Adipocyte (in vitro differentiated cells): ENCODE measurements at regions not wholly inside any gene's neighbourhood (a gene's known extent, or its start where the extent isn't known, plus 50 kb on each side); places are given as distances from the start of the nearest gene placed in this dataset.
A peak's percentile ranks its signal among the peaks of the same experiment; 100 is the strongest.
"Not testable (repeated sequence)": the region's sequence is repeated elsewhere in the genome, so short reads cannot be mapped to it uniquely, and the experiment has no call there.

ENCODE experiments used
- DNase-seq: peaks from one replicate; pipeline ENCODE4 v3.0.0-alpha.2; 2015; ENCODE audit warnings: low read depth
- H3K27me3 ChIP-seq: replicated peaks from 2 replicates; pipeline ENCODE4 v1.7.0; 2013; ENCODE audit warnings: mild to moderate bottlenecking, low read length, moderate library complexity; ENCODE audit not compliant: control insufficient read depth, insufficient read depth
- H3K36me3 ChIP-seq: 2 replicates; pipeline ENCODE4 v1.7.0; 2013; ENCODE audit warnings: low read length, mild to moderate bottlenecking, moderate library complexity; ENCODE audit not compliant: control insufficient read depth, insufficient read depth, severe bottlenecking
- H3K4me1 ChIP-seq: 2 replicates; pipeline ENCODE4 v1.7.0; 2013; ENCODE audit warnings: mild to moderate bottlenecking, low read length, moderate library complexity; ENCODE audit not compliant: control insufficient read depth, insufficient read depth
- H3K4me3 ChIP-seq: 2 replicates; pipeline ENCODE4 v1.7.0; 2013; ENCODE audit warnings: mild to moderate bottlenecking, low read length, moderate library complexity
- H3K9ac ChIP-seq: 2 replicates; pipeline ENCODE4 v1.7.0; 2013; ENCODE audit warnings: mild to moderate bottlenecking, low read length, moderate library complexity
- H3K9me3 ChIP-seq: 2 replicates; pipeline ENCODE4 v1.7.0; 2013; ENCODE audit warnings: mild to moderate bottlenecking, low read length, moderate library complexity; ENCODE audit not compliant: control insufficient read depth

DNA sequence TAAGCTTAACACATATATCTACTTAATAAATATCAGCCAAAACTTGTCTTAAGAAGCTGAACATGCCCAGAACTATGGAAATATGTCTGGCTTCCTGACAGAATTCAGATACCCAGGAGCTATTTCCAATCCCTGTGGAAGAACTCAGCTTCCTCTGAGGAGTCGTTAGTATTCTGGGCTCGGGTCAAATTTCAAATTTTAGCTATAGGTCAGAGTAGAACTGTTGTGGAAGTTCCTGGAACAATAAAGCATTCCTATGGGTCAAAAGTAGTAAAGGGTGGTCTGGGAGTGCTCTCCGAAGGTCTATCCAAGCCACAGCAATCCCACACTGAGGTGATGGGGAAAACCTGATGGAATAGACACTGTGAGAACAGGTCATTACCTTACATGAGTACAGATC lies 342.7 kb upstream of the CHST9 start:
- no peaks in the 10 kb centered on the region for H3K4me1 ChIP-seq
- H3K9ac ChIP-seq = no peak overlapping the region
- H3K9me3 ChIP-seq = peaks cover 6% of the 10 kb centered on the region
- no peaks in the 10 kb centered on the region for H3K36me3 ChIP-seq
- no peaks in the 10 kb centered on the region for H3K27me3 ChIP-seq
- DNase-seq = no peak
- H3K4me3 ChIP-seq = no peak overlapping the region

DNA sequence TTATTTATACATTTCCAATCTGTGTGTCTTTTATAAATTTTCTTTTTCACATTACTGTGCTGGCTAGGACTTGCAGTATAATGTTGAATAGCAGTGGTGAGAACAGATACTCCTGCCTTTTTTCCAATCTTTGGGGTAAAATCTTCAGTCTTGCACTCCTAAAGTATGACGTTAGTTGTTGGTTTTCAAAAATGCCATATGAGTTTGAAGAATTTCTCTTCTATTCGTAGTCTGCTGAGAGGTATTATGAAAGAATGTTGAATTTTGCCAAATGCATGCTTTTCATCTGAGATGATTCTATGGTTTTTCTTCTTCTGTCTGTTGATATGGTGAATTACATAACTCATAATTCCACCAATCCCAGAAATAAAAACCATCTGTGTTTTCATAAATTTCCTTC lies 335.3 kb upstream of the CHST9 start:
- Histone ChIP-seq H3K4me3 (no peak overlapping the region), H3K27me3 (no peaks in the 10 kb centered on the region), H3K9ac (no peak overlapping the region), H3K4me1 (no peaks in the 10 kb centered on the region), H3K36me3 (no peaks in the 10 kb centered on the region), H3K9me3 (no peaks in the 10 kb centered on the region)
- peak; percentile 28 for DNase-seq

DNA sequence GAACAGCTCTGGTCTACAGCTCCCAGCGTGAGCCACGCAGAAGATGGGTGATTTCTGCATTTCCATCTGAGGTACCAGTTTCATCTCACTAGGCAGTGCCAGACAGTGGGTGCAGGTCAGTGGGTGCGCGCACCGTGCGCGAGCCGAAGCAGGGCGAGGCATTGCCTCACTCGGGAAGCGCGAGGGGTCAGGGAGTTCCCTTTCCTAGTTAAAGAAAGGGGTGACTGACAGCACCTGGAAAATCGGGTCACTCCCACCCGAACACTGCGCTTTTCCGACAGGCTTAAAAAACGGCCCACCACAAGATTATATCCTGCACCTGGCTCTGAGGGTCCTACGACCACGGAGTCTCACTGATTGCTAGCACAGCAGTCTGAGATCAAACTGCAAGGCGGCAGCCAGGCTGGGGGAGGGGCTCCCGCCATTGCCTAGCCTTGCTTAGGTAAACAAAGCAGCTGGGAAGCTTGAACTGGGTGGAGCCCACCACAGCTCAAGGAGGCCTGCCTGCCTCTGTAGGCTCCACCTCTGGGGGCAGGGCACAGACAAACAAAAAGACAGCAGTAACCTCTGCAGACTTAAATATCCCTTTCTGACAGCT lies 325.0 kb upstream of the CHST9 start:
- H3K4me1 ChIP-seq, H3K4me3 ChIP-seq, DNase-seq, H3K27me3 ChIP-seq, H3K36me3 ChIP-seq, H3K9me3 ChIP-seq, H3K9ac ChIP-seq: not testable (repeated sequence)

DNA sequence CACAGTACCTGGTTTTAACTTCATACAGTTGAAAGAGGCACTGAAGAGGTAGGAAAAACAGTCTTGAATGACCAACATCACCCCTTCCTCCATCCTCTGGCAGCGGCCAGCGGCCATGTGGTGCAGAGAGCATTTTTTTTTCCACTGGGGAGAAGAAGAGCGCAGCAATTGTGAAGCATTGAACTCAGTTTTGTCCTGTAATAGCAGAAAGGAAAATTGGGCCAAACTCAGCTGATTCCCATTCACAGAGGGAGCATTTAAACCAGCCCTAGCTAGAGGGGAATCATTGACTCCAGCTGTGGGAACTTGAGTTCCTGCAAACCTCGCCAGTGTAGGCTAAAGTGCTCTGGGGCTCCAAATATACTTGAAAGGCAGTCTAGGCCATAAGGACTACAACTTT lies 316.6 kb upstream of the CHST9 start:
- no peaks in the 10 kb centered on the region for H3K9me3 ChIP-seq
- H3K9ac ChIP-seq = no peak overlapping the region
- no peaks in the 10 kb centered on the region for H3K36me3 ChIP-seq
- H3K4me1 ChIP-seq = no peaks in the 10 kb centered on the region
- no peak for DNase-seq
- no peak overlapping the region for H3K4me3 ChIP-seq
- H3K27me3 ChIP-seq = no peaks in the 10 kb centered on the region

DNA sequence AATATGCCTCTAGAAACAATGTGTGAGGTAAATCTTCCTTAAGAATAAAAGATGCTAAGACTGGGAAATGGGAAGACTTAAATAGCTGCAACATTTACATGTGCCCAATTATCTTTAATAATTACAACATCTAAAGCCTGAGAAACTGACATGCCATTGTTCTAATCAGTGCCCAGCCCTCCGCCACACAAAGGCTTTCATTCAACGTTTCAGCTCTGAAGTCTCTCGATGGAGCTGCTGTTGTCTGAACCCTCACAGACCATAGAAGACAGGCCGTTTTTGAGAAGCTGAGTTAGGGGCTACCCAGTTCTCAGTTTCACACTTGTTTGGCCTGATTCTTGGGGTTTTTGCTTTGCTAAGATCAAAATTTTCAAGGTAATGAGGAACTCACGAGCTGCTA lies 315.4 kb upstream of the CHST9 start:
- Histone ChIP-seq H3K9ac (no peak overlapping the region), H3K27me3 (no peaks in the 10 kb centered on the region), H3K36me3 (no peaks in the 10 kb centered on the region), H3K4me1 (no peaks in the 10 kb centered on the region), H3K9me3 (no peaks in the 10 kb centered on the region), H3K4me3 (no peak overlapping the region)
- no peak for DNase-seq

DNA sequence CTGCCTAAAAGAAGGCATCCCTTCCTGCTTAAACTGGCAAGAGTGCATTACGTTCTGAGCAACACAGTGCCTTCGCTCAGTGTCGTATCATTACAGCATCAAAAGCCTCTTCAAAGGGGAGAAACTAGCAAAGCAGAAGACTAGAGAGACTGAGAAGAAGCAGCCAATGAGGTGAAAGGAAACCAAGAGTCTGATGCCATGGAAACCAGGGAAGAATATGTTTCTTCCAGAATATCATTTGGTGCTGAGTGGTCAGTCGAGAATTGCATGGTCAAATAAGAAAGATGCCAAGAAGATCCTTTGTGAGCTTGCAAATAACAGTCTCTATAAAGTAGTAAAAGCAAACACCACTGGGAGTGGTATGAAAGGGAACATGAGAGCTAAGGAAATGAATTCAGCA lies 312.1 kb upstream of the CHST9 start:
- Histone ChIP-seq H3K36me3 (no peaks in the 10 kb centered on the region), H3K4me3 (no peak overlapping the region), H3K4me1 (no peaks in the 10 kb centered on the region), H3K9me3 (no peaks in the 10 kb centered on the region), H3K27me3 (peaks cover 7% of the 10 kb centered on the region), H3K9ac (no peak overlapping the region)
- DNase-seq = no peak

DNA sequence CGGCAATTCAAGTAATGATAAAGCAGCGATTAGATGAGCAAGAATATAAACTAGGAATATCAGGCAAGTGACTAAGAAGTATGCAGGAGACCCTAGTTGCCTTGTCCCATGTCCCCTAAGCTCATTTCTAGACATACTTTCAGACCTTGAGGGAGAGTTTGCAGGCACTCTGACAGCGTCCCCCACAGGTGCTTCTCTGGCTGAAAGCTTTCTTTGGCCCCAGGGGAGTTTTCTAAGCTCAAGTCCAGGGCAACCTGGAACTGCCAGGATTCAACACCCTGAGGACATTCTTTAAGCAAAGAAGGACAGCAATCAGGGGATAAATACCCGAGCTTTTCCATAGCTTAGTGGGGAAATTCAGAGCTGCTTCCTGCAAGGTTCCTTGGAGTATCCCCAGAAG lies 308.1 kb upstream of the CHST9 start:
- DNase-seq = no peak
- Histone ChIP-seq H3K27me3 (peaks cover 11% of the 10 kb centered on the region), H3K4me1 (no peaks in the 10 kb centered on the region), H3K9me3 (no peaks in the 10 kb centered on the region), H3K9ac (no peak overlapping the region), H3K4me3 (no peak overlapping the region), H3K36me3 (no peaks in the 10 kb centered on the region)

DNA sequence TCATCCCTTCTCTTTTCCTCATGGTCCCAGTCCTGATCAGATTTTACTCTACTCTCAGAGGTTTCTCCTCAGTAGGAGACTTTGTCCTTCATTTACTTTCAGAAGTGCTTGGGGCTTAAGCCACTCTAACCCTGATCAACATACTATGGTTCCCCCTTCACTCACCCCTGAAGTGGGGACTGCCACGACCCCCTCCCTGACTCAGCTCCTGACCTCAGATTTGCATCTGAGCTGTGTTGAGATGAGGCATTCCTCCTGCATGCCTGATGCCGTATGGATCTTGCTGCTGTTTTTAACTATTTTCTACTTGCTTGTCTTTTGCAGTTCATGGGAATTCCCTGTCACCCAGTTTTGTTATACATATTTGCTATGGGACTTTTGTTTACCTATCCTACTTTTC lies 306.7 kb upstream of the CHST9 start:
- Histone ChIP-seq H3K27me3 (peaks cover 11% of the 10 kb centered on the region), H3K36me3 (no peaks in the 10 kb centered on the region), H3K4me3 (no peak overlapping the region), H3K9me3 (no peaks in the 10 kb centered on the region), H3K9ac (no peak overlapping the region), H3K4me1 (no peaks in the 10 kb centered on the region)
- no peak for DNase-seq

DNA sequence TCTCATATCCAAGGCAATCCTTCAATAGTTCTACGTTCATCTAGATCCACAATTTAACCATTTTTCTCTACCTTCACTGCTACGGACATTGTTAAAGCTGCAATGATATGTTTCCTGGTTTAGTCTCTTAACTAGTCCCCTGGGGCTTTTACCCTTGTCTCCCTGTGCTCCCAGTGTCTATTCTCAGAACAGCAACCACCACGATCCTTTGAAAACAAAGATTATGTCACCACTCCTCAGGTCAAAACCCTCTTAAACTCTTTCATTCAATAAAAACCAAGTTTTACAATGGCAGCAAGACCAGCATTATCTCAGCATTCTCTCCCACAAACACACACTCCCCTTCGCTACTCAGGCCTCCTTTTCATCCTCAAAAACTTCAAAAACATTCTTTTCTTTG lies 298.2 kb upstream of the CHST9 start:
- Histone ChIP-seq H3K9me3 (no peaks in the 10 kb centered on the region), H3K4me3 (no peak overlapping the region), H3K27me3 (no peaks in the 10 kb centered on the region), H3K36me3 (no peaks in the 10 kb centered on the region), H3K4me1 (no peaks in the 10 kb centered on the region), H3K9ac (no peak overlapping the region)
- no peak for DNase-seq

DNA sequence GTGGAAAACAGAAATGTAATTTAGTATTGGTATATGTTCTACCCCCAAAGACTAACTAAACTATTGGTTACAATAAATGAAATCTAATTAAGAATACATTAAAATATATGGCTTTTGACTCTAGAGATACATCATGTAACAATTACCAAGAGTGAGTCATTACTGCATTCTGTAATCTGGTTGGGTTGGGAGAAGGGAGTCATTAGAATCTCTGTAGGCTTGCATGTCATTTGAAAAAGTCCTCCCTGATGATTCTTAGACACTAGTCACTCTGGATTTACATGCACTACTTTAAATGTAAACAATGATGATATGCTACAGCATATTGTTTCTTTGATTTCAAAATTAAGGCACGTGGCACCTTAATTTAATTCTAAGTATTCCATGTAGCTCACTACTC lies 293.4 kb upstream of the CHST9 start:
- Histone ChIP-seq H3K4me3 (no peak overlapping the region), H3K9me3 (no peaks in the 10 kb centered on the region)
- no peak for DNase-seq

DNA sequence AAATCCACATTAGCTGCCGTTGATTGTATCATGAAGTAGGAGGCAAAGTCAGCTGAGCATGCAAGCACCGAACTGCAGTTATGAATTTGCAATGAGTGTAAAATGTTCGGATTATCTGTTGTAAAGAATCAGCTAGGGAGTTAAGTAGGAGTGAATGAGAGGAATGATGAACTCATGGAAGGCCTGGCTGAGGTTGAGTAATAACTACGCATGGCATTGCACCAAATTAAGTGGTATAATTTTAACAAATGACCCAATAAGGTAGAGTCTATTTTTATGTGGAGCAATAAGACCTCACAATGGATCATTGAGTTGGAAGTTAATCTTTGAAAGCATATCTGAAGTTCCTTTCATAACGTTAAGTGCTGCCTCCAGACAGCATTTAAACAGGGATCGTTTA lies 288.2 kb upstream of the CHST9 start:
- Histone ChIP-seq H3K27me3 (no peaks in the 10 kb centered on the region), H3K9ac (no peak overlapping the region), H3K4me3 (no peak overlapping the region), H3K4me1 (no peaks in the 10 kb centered on the region), H3K9me3 (no peaks in the 10 kb centered on the region), H3K36me3 (no peaks in the 10 kb centered on the region)
- no peak for DNase-seq

More for the DNA sequence above, 293.4 kb upstream of the CHST9 start:
- Histone ChIP-seq H3K36me3 (no peaks in the 10 kb centered on the region), H3K4me1 (no peaks in the 10 kb centered on the region), H3K27me3 (no peaks in the 10 kb centered on the region), H3K9ac (no peak overlapping the region)

DNA sequence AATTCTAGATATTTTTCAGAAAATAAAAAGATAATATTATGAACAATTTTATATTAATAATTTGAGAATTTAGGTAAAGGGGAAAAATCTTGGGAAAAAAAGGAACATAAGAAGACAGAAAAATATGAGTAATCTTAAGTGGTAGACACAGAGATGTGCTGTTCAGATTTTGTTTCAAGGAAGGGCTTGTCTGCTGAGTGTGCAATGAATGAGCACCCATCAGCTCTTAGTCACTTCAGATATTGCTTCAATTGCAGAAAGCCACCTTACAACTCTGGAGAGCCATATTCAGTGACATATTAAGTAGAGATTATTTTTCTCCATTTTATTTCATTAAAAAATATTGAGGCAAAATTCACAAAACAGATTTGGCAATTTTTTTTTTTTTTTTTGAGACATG lies 282.0 kb upstream of the CHST9 start:
- Histone ChIP-seq H3K4me3 (no peak overlapping the region), H3K4me1 (no peaks in the 10 kb centered on the region), H3K9ac (no peak overlapping the region), H3K27me3 (no peaks in the 10 kb centered on the region), H3K36me3 (no peaks in the 10 kb centered on the region), H3K9me3 (no peaks in the 10 kb centered on the region)
- DNase-seq = no peak
